GM23338 (cell line): ENCODE measurements at regions not wholly inside any gene's neighbourhood (a gene's known extent, or its start where the extent isn't known, plus 50 kb on each side); places are given as distances from the start of the nearest gene placed in this dataset.

Experiments
- CREB1 ChIP-seq: fragments of 250-450 bp; sonication (Bioruptor Pico); IDR thresholded peaks from 2 replicates; pipeline ENCODE4 v1.5.0; 2020; ENCODE audit warnings: low read depth, mild to moderate bottlenecking, moderate library complexity
- CTCF ChIP-seq, 2 experiments: fragments of 200-600 bp in 1 of 2; sonication (generic) in 1 of 2; conservative IDR thresholded peaks; 2 replicates each; pipeline versions ENCODE4 v1.5.1 to v1.6.1; 2016 to 2017; ENCODE audit warnings: antibody characterized with exemption in 2 of 2, low read depth in 2 of 2, mild to moderate bottlenecking in 2 of 2, moderate library complexity in 1 of 2
- EZH2 ChIP-seq: fragments of 200-600 bp; sonication (generic); IDR thresholded peaks from one replicate; pipeline ENCODE4 v1.8.0; 2017; ENCODE audit warnings: antibody characterized with exemption, mild to moderate bottlenecking, low read depth; ENCODE audit not compliant: unreplicated experiment
- EZH2phosphoT487 ChIP-seq: fragments of 200-600 bp; sonication (generic); IDR thresholded peaks from one replicate; pipeline ENCODE4 v1.8.1; 2018; ENCODE audit warnings: antibody characterized with exemption; ENCODE audit not compliant: unreplicated experiment
- JUNB ChIP-seq: IDR thresholded peaks from one replicate; pipeline ENCODE4 v1.6.1; 2016; ENCODE audit warnings: antibody characterized with exemption; ENCODE audit not compliant: unreplicated experiment
- NANOG ChIP-seq: IDR thresholded peaks from 2 replicates; pipeline ENCODE4 v1.6.1; 2016; ENCODE audit warnings: antibody characterized with exemption, borderline replicate concordance
- POLR2AphosphoS5 ChIP-seq: IDR thresholded peaks from 2 replicates; pipeline ENCODE4 v1.6.1; 2016; ENCODE audit warnings: antibody characterized with exemption, low read depth
- STAT1 ChIP-seq: IDR thresholded peaks from one replicate; pipeline ENCODE4 v1.6.1; 2016; ENCODE audit warnings: antibody characterized with exemption; ENCODE audit not compliant: unreplicated experiment
- ZNF114 ChIP-seq: fragments of 250-450 bp; sonication (Bioruptor Pico); IDR thresholded peaks from 2 replicates; pipeline ENCODE4 v1.5.0; 2020; ENCODE audit warnings: mild to moderate bottlenecking, moderate library complexity
- ZNF331 ChIP-seq: fragments of 250-450 bp; sonication (Bioruptor Pico); IDR thresholded peaks from 2 replicates; pipeline ENCODE4 v1.5.0; 2020; ENCODE audit warnings: low read depth, mild to moderate bottlenecking, moderate library complexity
- ZNF462 ChIP-seq: fragments of 250-450 bp; sonication (Bioruptor Pico); IDR thresholded peaks from 2 replicates; pipeline ENCODE4 v1.5.0; 2020; ENCODE audit warnings: mild to moderate bottlenecking, moderate library complexity

- TF ChIP-seq ZNF462 (CRISPR knock-in tag) (no peak), NANOG (no peak), ZNF331 (CRISPR knock-in tag) (no peak), EZH2phosphoT487 (no peak), EZH2 (no peak), STAT1 (no peak), POLR2AphosphoS5 (no peak), CREB1 (CRISPR knock-in tag) (no peak), ZNF114 (no peak), JUNB (no peak), CTCF (conservative IDR thresholded peaks at IDR 0.05; ENCODE audit: low read depth in 2 of 2) (no peak)
Observed at GRCh38 chr10:78523453-78523852, 489.8 kb downstream of the RPS24 start (continued).
